Urinary bladder (tissue), 3 donors: ENCODE measurements at regions not wholly inside any gene's neighbourhood (a gene's known extent, or its start where the extent isn't known, plus 50 kb on each side); places are given as distances from the start of the nearest gene placed in this dataset.

ENCODE experiments used
- DNase-seq: peaks from one replicate; pipeline ENCODE4 v3.0.0-alpha.2; 2015; ENCODE audit errors: extremely low spot score
- H3K27ac ChIP-seq: one replicate; pipeline ENCODE4 v1.5.1; 2013; ENCODE audit warnings: low read depth, mild to moderate bottlenecking, moderate library complexity
- H3K36me3 ChIP-seq: one replicate; pipeline ENCODE4 v1.6.1; 2013; ENCODE audit warnings: mild to moderate bottlenecking, moderate library complexity; ENCODE audit not compliant: insufficient read depth
- H3K4me1 ChIP-seq: one replicate; pipeline ENCODE4 v1.6.1; 2013; ENCODE audit warnings: mild to moderate bottlenecking, moderate library complexity; ENCODE audit not compliant: insufficient read depth
- H3K4me3 ChIP-seq: one replicate; pipeline ENCODE4 v1.5.1; 2013; ENCODE audit warnings: low read depth, low read length
- WGBS: extraction: QIAGEN DNeasy Blood & Tissue Kit; methylation state at CpG from one replicate; pipeline ENCODE4 v1.1.7; 2013; 5-methylcytosine and 5-hydroxymethylcytosine counted together
- donor health status: healthy with polysubstance abuse.
- donor health status: healthy.

DNA sequence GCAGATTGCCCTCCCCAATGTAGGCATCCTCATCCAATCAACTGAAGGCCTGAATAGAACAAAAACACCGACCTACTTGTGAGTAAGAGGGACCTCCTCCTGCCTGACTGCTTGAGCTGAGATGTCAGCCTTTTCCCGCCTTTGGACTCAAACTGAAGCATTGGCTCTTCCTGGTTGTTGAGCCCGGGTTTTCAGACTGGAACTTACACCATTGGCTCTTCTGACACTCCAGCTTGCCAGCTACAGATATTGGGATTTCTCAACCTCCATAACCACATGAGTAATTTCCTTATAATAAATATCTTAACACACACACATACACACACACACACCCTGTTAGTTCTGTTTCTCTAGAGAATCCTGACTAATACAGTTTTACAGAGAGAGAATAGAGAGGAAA, 173.4 kb upstream of the NTF3 start:
- no peaks in the 10 kb centered on the region for H3K36me3 ChIP-seq
- no peaks in the 10 kb centered on the region for H3K4me1 ChIP-seq
- no peak overlapping the region for H3K4me3 ChIP-seq
- WGBS: 52% methylated on average over 3 of the region's 3 CpGs
- DNase-seq: no peak
- no peak overlapping the region for H3K27ac ChIP-seq

DNA sequence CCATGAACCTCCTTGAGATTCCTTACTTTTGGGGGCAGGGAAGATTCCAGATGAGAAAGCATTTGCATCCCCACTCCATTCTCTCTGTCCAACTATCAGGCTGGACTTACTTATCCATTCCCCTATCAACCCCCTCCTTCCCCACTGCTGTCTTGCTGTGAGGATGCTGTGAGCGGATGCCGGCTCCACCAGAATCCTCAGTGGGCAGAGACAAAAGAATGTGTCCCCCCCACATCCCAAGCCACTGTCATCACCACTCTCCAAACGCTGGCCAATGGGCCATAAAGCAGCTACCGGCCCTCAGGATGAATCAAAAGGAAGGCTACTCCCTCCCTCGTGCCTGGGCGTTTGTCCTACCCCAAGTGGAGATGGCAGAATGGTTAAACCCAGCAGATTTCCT, 173.0 kb upstream of the NTF3 start:
- 83% methylated on average over 6 of the region's 6 CpGs for WGBS
- no peaks in the 10 kb centered on the region for H3K36me3 ChIP-seq
- DNase-seq: no peak
- no peaks in the 10 kb centered on the region for H3K4me1 ChIP-seq
- H3K27ac ChIP-seq: no peak overlapping the region
- H3K4me3 ChIP-seq: no peak overlapping the region

GRCh38 chr12:5259523-5259922, 172.4 kb upstream of the NTF3 start:
- H3K36me3 ChIP-seq: no peaks in the 10 kb centered on the region
- 74% methylated on average over 4 of the region's 4 CpGs for WGBS
- H3K27ac ChIP-seq: no peak overlapping the region
- no peak for DNase-seq
- H3K4me3 ChIP-seq: no peak overlapping the region
- no peaks in the 10 kb centered on the region for H3K4me1 ChIP-seq

GRCh38 chr12:5260086-5260485, 171.8 kb upstream of the NTF3 start:
- H3K4me3 ChIP-seq: no peak overlapping the region
- no peak overlapping the region for H3K27ac ChIP-seq
- 47% methylated on average over 3 of the region's 3 CpGs for WGBS
- H3K36me3 ChIP-seq: no peaks in the 10 kb centered on the region
- DNase-seq: no peak
- no peaks in the 10 kb centered on the region for H3K4me1 ChIP-seq

- WGBS: 65% methylated on average over 1 of the region's 1 CpG
- H3K4me1 ChIP-seq: no peaks in the 10 kb centered on the region
- no peak for DNase-seq
- H3K36me3 ChIP-seq: no peaks in the 10 kb centered on the region
- no peak overlapping the region for H3K4me3 ChIP-seq
- no peak overlapping the region for H3K27ac ChIP-seq
Observed at GRCh38 chr12:5260591-5261086, 171.3 kb upstream of the NTF3 start.

DNA sequence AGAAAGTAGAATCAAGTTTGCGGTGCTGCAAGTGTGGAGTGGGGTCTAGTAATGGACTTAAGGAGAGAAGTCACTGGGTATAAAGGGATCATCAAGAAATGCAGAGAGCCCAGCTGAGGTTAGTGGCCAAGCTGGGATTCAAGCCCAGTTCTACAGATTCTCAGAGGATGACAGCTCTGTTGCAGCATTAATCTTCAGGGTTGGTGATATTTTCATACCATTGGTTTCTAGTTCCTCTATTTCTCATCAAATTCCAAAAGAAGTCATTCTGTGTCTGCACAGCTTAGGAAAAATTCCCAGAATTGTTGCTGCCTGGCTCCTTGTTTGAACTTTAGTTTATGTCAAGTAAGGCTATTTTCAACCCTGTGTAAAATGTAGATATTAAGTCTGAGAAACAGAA, 169.5 kb upstream of the NTF3 start:
- no peak for DNase-seq
- Histone ChIP-seq H3K4me1 (no peaks in the 10 kb centered on the region), H3K4me3 (no peak overlapping the region), H3K27ac (no peak overlapping the region), H3K36me3 (no peaks in the 10 kb centered on the region)
- WGBS: 73% methylated on average over 1 of the region's 1 CpG

GRCh38 chr12:5262885-5263284, 169.0 kb upstream of the NTF3 start:
- H3K27ac ChIP-seq: no peak overlapping the region
- no peak for DNase-seq
- WGBS: 26% methylated on average over 2 of the region's 2 CpGs
- no peaks in the 10 kb centered on the region for H3K4me1 ChIP-seq
- no peaks in the 10 kb centered on the region for H3K36me3 ChIP-seq
- no peak overlapping the region for H3K4me3 ChIP-seq

GRCh38 chr12:5264006-5264405, 167.9 kb upstream of the NTF3 start:
- no peak overlapping the region for H3K27ac ChIP-seq
- H3K36me3 ChIP-seq: no peaks in the 10 kb centered on the region
- DNase-seq: no peak
- no peaks in the 10 kb centered on the region for H3K4me1 ChIP-seq
- WGBS: 73% methylated on average over 2 of the region's 2 CpGs
- no peak overlapping the region for H3K4me3 ChIP-seq

DNA sequence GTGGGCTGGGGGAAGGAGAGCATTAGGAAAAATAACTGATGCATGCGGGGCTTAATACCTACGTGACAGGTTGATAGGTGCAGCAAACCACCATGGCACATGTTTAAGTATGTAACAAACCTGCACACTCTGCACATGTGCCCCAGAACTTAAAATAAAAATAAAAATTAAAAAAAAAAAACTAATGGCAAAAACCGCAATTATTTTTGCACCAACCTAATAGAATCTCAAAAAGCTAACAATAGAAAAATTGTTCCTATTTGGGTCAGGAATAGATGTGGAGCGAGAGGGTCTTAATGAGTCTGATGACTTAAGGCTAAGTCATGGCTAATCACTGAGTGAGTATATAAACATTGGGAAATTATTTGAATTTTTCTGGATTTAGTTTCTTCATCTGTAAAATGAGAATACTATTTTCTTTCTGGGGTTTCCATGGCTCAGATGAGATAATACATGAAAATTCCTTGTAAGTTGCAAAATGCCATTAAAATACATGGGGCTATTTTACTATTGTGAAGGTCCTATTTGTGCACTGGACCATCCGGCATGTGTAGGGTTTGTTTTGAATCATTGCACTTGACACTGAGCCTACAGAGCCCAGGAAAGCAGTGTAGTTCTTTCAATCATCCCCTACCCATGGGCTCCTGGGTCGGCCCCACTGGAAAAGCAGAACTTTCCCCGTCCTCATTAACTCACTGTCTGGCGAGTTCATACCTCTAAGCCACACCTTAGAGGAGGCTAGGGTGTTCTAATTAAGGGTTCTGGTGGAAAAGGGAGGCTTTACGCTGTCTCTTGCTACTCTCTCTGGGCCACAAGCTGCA, 164.1 kb upstream of the NTF3 start:
- no peaks in the 10 kb centered on the region for H3K36me3 ChIP-seq
- H3K27ac ChIP-seq: no peak overlapping the region
- no peak overlapping the region for H3K4me3 ChIP-seq
- no peaks in the 10 kb centered on the region for H3K4me1 ChIP-seq
- DNase-seq: no peak
- WGBS: 85% methylated on average over 9 of the region's 9 CpGs

DNA sequence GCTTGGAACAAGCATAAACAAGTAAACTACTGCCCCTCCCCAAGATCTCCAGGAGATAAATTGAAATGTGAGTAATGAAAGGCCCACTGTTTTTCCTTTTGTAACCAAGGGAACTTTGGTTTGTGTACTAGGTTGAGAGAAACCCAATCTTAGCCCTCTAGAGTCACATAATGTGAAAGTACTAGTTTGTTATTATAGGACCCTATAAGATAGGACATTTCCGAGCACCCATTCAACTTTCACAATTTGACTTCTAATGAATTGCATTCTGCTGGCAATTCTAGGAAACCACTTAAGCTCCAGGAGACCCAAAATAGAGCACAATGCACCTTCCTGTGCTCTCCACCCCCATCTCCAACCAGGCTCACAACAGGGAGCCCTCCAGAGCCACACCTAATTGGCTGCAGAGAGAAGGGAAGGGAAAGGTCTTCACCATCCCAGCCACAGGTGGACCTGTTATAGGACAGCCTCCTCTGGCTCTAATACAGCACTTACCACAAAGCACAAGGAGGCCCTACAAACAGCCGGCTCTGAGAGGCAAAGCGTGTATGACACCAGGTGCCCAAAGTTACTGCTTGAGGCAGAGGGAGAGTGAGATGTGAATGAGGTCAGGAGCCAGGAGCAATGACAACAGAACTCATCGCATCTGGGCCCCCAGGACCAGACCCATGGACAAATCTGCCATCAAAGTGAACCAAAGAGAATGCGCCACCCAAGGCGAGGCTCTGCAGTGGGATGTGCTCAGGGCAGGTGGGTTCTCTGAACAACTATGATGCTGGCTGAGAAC, 163.3 kb upstream of the NTF3 start:
- Histone ChIP-seq H3K27ac (peak overlapping the region; percentile 13), H3K36me3 (no peaks in the 10 kb centered on the region), H3K4me3 (no peak overlapping the region), H3K4me1 (no peaks in the 10 kb centered on the region)
- WGBS: 89% methylated on average over 6 of the region's 6 CpGs
- peak; percentile 32 for DNase-seq

DNA sequence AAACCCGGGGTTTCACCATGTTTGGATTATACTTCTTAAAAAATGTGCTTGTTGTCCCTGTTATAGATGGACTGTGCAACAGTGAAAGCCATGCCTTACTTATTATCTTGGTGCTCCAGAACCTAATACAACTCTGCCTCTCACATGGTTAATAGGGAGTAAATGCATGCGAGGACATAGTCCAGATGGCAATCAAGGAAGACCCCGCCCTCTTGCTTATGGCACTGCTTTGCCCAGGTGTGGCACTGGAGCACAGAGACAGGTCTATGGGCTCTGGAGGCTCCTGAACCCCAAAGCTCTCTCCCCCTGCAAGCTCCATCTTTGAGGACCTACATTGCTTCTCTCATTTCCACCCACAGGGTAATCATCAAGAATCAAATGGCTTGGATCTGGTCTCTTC, 162.1 kb upstream of the NTF3 start:
- no peak for DNase-seq
- H3K4me3 ChIP-seq: no peak overlapping the region
- WGBS: 91% methylated on average over 3 of the region's 3 CpGs
- H3K27ac ChIP-seq: no peak overlapping the region
- no peaks in the 10 kb centered on the region for H3K4me1 ChIP-seq
- no peaks in the 10 kb centered on the region for H3K36me3 ChIP-seq

DNA sequence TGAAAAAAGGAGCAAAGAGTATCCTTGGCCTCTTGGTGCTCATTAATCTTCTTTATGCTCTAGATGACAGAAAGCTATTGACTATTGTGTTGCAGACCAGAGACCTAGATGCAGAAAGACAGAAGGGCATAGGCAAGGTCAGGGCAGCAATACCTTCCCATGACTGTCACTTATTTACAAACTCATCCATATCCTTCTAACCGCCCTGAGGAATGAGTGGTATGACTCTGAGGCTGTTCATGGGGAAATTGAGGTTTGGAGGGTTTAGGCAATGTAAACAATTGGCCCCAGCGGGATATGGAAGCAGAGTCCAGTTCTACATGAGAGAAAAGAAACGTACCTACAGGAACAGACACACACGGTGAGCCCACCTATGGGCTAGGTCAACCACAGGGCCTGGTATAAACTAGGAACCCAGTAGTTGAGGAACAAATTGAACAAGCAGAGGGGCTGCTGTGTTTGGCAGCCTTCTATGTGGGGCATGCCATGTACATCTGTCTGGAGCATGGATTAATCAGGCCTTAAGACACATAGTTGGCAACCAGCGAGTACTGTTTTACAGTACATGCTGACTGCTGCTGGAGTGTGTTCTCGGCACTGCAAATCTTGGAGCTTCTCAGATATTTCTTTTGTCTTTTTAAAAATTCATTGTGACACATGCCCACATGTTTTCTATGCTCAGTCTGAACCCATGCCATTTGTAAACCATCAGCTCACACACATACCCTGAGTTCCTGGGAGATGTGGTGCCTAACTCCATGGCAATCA, 159.7 kb upstream of the NTF3 start:
- DNase-seq: no peak
- 80% methylated on average over 6 of the region's 6 CpGs for WGBS
- Histone ChIP-seq H3K27ac (no peak overlapping the region), H3K4me3 (no peak overlapping the region), H3K36me3 (no peaks in the 10 kb centered on the region), H3K4me1 (no peaks in the 10 kb centered on the region)

DNA sequence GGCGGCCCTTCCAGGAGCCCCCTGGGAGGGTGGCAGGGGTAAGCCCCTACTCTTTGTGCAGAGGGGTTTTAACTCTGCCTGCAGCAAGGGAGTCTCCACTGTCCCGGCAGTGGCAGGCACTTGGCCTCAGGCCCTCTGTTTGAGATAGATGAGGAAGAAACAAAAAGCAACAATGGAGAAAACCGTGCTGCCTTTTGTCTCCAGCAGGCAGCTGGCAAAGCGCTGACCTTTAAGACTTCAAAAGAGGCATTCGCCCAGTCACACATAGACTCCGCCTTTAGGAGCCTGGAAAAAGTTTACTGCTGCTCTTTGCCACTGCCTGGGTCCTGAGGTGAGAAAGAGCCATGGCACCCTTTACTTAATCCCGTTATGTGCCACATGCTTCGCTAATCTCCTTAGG, 158.2 kb upstream of the NTF3 start:
- DNase-seq: no peak
- Histone ChIP-seq H3K4me3 (no peak overlapping the region), H3K27ac (no peak overlapping the region), H3K36me3 (no peaks in the 10 kb centered on the region), H3K4me1 (no peaks in the 10 kb centered on the region)
- 70% methylated on average over 8 of the region's 8 CpGs for WGBS
